GM21786 (cell line): ENCODE measurements at regions not wholly inside any gene's neighbourhood (a gene's known extent, or its start where the extent isn't known, plus 50 kb on each side); places are given as distances from the start of the nearest gene placed in this dataset.
"Not testable (repeated sequence)": the region's sequence is repeated elsewhere in the genome, so short reads cannot be mapped to it uniquely, and the experiment has no call there.

ENCODE experiments used
- ATAC-seq: cut with Tn5 transposase; IDR thresholded peaks from one replicate; pipeline ENCODE4 v1.9.1; 2021; ENCODE audit not compliant: unreplicated experiment

GRCh38 chr9:29625292-29625731 lies 2052.0 kb upstream of the C9orf72 start:
- no peak for ATAC-seq

DNA sequence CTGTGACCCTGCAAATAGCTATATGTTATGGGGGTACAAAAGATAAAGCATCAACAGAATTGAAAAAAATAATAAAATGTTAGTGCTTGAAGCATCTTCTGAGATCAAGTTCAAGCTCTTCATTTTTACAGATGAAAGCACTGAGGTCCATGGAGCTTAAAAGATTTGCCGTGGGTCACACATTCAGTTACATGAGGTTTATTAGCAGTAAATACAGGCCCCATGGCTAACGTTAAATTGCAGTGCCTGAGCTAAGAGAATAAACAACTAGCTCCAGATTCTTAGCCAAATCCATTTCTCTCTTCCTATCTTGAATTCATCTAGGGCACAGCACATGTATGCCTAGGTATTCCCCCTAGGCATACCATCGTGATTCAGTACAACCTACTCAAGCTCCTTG lies 2052.7 kb upstream of the C9orf72 start:
- ATAC-seq: no peak

DNA sequence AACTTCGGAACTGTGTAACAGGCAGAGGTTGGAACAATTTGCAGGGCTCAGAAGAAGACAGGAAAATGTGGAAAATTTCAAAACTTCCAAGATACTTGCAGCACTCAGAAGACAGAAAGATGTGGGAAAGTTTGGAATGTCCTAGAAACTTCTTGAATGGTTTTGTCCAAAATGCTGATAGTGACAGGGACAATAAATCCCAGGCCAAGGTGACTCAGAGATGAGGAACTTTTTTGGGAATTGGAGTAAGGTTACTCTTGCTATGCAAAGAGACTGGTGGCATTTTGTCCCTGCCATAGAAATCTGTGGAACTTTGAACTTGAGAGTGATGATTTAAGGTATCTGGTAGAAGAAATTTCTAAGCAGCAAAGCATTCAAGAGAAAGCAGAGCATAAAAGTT lies 2055.6 kb upstream of the C9orf72 start:
- ATAC-seq: not testable (repeated sequence)

DNA sequence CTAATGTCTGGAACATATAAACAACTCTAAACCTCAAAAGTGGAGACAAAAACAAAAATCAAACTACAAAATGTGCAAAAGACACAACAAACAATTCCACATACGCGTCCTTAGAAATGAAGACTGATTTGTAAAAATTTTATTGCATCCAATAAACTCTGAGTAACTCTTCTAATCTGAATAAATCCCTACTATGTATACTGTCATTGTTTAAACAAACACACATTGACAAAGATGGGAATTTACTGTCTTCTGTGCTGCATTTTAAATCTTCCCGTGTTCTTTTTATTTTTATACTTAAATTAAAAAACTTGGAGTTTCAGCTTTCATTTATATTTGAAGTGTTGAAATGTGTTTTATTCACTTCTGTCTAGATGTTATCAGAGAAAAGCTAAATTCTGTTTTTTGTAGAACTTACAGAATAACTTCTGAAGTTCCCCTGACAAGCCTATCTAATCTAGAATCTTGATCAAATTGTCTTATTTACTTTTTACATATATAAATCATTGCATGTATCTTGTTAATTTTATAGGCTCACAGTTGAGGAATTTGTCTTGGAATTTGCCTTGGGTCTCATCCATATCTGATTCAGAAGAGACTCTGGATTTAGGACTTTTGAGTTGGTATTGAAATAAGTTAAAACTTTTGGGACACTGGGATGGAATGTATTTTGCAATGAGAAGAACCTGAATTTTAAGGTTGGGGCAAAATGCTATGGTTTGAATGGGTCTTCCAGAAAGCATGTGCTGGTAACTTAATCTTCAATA lies 2064.4 kb upstream of the C9orf72 start:
- no peak for ATAC-seq

DNA sequence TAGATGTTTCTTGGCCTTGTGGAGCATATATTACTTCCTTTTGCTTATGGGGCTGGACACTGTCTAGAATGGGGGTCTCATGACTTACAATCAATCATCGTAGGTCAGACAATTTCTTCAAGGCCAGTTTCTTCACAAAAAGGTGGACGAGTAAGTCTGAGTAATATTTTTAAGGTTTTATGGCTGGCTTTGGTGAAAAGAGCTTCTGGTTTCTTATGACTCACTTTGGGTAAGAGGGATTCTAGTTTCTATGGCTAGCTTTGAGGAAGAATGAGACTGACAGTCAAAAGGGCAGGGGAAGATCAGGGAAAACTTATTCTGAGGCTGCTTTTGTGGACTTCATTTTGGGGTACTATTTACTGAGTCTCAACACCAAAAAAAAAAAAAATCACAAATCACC lies 2067.2 kb upstream of the C9orf72 start:
- ATAC-seq: no peak

DNA sequence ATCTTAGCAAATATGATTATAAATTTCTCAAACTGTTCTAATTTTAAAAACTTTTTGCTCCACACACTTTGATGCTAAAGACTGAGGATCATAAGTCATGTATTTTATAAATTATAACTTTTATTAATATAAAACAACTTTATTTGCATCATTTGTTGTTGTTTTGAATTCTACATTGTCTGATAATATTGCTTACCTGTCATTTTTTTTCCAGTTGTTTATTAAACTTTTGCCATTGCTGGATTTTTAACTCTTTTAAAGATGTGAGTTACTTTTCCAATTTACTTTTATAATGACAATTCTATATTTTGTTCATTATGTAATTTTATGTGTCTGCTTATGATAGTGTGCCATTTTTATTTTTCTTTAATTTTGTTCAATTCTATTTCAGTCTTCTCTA lies 2071.2 kb upstream of the C9orf72 start:
- ATAC-seq: no peak

DNA sequence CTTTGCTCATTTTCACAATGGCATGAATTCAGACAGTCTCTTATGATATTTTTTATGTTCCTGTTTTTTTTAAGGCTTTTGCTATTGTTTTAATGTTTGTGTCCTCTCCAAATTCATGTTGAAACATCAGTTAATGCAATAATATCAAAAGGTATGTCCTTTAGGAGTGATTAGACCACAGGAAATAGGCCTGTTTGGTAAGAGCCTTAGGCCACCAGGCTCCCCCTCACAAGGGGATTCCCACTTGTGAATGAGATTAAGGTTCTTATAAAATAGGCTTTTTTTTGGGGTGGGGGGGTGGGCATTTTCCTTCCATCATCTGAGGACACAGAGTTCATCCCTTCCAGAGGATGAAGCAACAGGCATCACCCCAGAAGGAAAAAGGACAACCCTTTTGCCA lies 2074.2 kb upstream of the C9orf72 start:
- no peak for ATAC-seq

GRCh38 chr9:29648132-29648531 lies 2074.9 kb upstream of the C9orf72 start:
- ATAC-seq: no peak

DNA sequence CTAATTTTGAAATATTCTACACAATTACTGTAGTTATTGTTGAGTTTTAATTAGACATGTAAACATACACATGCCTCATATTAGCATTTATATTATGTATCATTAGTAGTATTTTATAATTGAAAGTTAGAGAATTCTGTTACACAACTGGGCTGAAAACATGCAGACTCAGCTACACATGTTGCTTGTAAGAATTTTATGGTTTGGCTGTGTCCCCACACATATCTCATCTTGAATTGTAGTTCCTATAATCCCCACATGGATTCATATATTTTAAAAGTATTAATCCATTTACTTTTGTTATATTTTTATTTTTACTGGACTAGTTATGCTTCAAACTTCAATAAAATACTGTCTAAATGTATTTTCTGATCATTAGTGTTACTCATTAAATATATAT lies 2075.3 kb upstream of the C9orf72 start:
- ATAC-seq: no peak

DNA sequence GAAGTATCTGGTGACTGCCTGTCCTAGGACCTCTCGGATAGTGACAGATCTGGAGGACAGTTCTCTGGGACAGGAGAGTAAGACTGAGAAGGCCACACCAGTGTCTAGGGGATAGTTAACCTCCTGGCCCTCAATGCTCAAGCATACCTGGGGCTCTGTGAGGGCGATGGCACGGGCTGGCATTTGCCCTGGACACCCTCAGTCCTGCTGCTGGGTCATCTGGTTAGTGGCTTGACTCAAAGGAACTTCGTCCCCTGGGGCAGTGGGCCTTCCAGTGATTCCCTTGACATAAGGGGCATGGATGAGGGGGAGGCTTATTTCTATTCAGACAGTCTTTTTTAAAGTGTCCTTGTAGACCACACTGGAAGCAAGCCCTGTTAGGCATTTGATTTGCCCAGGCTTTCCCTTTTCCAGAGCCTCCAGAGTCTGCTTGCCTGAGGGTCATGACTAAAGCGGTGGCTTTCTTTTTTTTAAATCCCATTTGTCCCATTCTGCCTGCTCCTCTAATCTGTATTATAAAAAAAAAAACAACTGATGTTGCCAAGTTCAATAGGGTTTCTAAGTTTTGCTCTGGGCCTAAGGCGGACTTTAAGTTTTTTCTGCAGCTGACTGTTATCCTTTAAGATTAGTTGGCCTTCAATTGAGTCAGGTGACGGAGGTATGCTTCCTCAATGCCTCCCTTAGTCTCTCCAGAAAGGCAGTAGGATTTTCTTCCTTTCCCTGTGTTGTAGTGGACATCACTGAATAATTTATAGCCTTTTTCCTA lies 2083.5 kb upstream of the C9orf72 start:
- ATAC-seq: no peak

GRCh38 chr9:29657821-29658220 lies 2084.5 kb upstream of the C9orf72 start:
- no peak for ATAC-seq

DNA sequence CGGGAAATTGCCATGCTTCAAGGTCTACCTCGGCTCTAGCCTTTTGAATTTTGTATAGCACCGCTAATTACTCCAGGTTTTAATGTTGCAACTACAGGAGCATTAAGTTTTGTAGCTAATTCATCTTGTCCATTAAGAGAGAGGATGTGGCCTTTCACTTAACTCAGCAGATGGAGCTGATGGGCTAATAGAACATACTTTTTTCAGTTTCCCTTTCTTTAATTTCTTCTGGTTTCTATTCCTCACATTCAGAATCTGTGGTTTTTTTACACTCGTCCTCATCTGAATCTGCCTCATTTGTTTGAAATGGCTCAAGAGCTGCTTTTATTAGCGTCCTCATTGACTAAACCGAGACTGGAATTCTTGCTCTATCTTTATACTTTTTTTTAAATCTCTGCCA lies 2085.7 kb upstream of the C9orf72 start:
- no peak for ATAC-seq

- no peak for ATAC-seq
Measured at GRCh38 chr9:29659736-29660135, 2086.5 kb upstream of the C9orf72 start.

- ATAC-seq: no peak
Measured at GRCh38 chr9:29668732-29669131, 2095.5 kb upstream of the C9orf72 start.

DNA sequence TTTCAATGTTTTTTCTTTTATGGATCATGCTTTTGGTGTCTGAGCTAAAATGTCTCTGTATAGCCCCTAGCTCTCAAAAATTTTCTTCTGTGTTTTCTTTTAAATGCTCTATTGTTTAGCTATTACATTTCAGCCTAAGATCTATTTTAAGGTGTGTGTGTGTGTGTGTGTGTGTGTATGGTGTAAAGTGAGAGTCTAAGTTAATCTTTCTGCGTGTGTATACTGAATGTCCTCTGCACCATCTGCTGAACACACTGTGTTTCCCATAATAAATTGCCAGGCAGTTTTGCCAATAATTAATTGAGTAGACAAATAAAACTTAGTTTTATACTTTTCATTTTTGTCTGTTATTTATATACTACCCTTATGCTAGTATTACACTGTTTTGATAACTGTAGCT lies 2096.3 kb upstream of the C9orf72 start:
- ATAC-seq: no peak

DNA sequence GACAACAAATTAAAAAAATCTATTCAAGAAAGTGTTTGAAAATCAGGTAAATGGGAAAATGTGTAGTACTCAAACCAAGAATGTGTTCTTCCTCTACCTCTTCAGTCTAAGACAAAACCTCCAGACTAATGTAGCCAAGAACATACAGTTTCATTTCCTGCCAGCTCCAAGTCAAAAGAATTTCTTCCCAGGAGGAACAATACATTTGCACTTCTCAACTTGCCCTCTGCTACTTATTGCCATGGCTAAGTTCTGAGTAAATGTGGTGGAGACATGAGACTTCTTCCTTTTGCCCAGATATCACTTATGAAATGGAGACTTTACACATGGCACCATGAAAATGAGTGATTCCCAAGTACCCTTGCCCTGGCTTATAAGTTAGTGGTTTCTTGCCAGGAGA lies 2112.2 kb upstream of the C9orf72 start:
- ATAC-seq: no peak

DNA sequence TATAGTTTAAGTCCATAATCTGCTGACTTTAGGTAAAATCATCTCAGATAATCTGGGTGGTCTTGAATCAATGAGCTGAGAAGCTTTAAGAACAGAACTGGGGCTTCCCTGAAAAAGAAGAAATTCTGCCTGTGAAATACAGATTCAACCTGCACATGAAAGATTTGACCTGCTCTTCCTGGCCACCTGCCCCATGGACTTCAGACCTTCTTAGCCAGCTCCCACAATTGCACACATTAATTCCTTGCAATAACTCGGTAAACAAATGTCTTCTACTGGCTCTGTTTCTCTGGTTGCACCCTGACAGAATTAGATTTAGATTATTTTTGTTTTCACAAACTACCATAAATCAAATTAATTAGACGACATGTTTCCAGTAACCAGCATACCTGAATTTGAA lies 2117.9 kb upstream of the C9orf72 start:
- ATAC-seq: no peak

DNA sequence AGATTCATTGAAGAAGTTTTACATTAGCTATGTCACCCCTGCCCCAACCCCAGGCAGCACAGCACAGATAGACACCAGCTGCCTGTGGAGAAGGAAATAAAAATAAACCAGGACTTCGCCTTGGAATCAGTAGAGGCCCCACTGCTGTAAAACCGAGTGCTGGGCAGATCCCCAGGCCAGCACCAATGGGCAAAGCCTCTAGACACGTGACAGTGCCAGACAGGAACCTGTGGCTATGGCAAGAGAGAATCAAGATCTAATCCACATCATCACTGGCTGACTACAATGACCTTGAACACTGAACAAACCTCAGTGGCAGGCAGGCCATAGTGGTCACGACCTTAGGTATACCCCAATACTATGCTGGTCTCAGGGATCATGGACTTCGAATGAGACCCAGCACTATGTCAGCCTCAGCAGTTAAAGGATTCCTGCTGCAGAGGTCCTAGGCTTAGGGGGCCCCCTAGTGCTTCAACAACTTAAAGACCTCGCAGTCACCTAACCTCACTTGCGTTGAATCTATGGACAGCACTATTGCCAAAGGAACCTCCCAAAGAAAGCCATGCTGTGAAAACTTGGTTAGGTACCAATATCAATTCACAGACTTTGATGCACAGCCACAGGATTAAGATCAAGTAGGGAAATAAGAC lies 2118.6 kb upstream of the C9orf72 start:
- ATAC-seq: no peak

- ATAC-seq: no peak
Measured at GRCh38 chr9:29697011-29697410, 2123.7 kb upstream of the C9orf72 start.

GRCh38 chr9:29701559-29701958 lies 2128.3 kb upstream of the C9orf72 start:
- ATAC-seq: no peak

DNA sequence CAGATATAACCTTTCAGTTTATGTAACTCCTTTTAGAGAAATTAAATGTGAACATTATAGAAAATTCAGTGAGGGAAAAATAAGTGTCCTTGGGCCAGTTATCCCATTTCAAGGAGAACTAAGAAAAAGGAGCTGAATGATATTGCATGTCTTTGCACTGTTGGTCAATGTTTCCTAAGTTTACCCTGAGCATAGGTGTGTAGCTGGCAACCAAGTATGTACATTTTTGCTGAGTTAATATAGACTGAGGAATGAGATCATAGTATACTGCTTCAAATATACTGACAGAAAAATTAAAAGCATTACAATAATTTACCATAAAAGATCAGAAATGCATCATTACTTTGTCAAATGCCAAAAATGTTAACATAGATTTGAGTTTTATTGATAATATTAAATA lies 2128.7 kb upstream of the C9orf72 start:
- ATAC-seq: no peak

GRCh38 chr9:29714860-29715259 lies 2141.6 kb upstream of the C9orf72 start:
- ATAC-seq: no peak
